SK-N-SH (cell line): ENCODE measurements at regions not wholly inside any gene's neighbourhood (a gene's known extent, or its start where the extent isn't known, plus 50 kb on each side); places are given as distances from the start of the nearest gene placed in this dataset.

Experiments
- CTCF ChIA-PET: fragments of 300-600, 350-600 bp; formaldehyde crosslinking; extraction: SDS; loops from one replicate; lab custom pipeline; 2021; lab: Yijun Ruan, JAX
- POLR2A ChIA-PET: fragments of 350-600 bp; sonication (Branson Sonifier 250); formaldehyde crosslinking; extraction: SDS; loops from one replicate; lab custom pipeline; 2020; ENCODE audit warnings: antibody characterized with exemption, inconsistent platforms; lab: Yijun Ruan, JAX
- DNase-seq: peaks from one replicate; pipeline ENCODE4 v3.0.0; 2012
- H2AFZ ChIP-seq: fragments of 200-600 bp; sonication (generic); 2 replicates; pipeline ENCODE4 v1.8.1; 2016; ENCODE audit warnings: antibody characterized with exemption, mild to moderate bottlenecking, low read depth
- H3F3A ChIP-seq: fragments of 200-600 bp; sonication (generic); replicated peaks from 2 replicates; pipeline ENCODE3; 2016; ENCODE audit warnings: antibody characterized with exemption, mild to moderate bottlenecking; ENCODE audit not compliant: insufficient read depth
- H3K27ac ChIP-seq, 2 experiments: fragments of 200-500 bp in 1 of 2; fragments of 200-600 bp in 1 of 2; sonication (Bioruptor generic) in 1 of 2; sonication (generic), shearing (Covaris generic) in 1 of 2; 2 replicates each; pipeline versions ENCODE4 v1.5.1 to v1.6.1; 2014 to 2016; ENCODE audit warnings: low read depth in 2 of 2, inconsistent platforms in 1 of 2, low read length in 1 of 2, mild to moderate bottlenecking in 1 of 2, mixed read lengths in 1 of 2
- H3K27me3 ChIP-seq: fragments of 200-600 bp; sonication (generic), shearing (Covaris generic); 2 replicates; pipeline ENCODE4 v1.6.1; 2016; ENCODE audit warnings: mixed run types; ENCODE audit not compliant: insufficient read depth
- H3K36me3 ChIP-seq, 2 experiments: fragments of 200-500 bp in 1 of 2; fragments of 200-600 bp in 1 of 2; sonication (Bioruptor generic) in 1 of 2; sonication (generic) in 1 of 2; replicated peaks in 1 of 2; 2 replicates each; pipeline versions ENCODE3 to v1.5.1; 2014 to 2016; ENCODE audit warnings: low read length in 1 of 2, mild to moderate bottlenecking in 1 of 2; ENCODE audit not compliant: insufficient read depth in 2 of 2, control insufficient read depth in 1 of 2
- H3K4me1 ChIP-seq, 2 experiments: fragments of 200-500 bp in 1 of 2; fragments of 200-600 bp in 1 of 2; sonication (Bioruptor generic) in 1 of 2; sonication (generic), shearing (Covaris generic) in 1 of 2; 2 replicates each; pipeline versions ENCODE4 v1.5.1 to v1.6.1; 2014 to 2016; ENCODE audit warnings: low read depth in 1 of 2, low read length in 1 of 2, mixed run types in 1 of 2; ENCODE audit not compliant: insufficient read depth in 2 of 2, control insufficient read depth in 1 of 2
- H3K4me2 ChIP-seq: fragments of 200-600 bp; sonication (generic), shearing (Covaris generic); 2 replicates; pipeline ENCODE4 v1.6.1; 2017; ENCODE audit warnings: mixed run types
- H3K4me3 ChIP-seq, 2 experiments: fragments of 200-500 bp in 1 of 2; fragments of 200-600 bp in 1 of 2; sonication (Bioruptor generic) in 1 of 2; sonication (generic), shearing (Covaris generic) in 1 of 2; 2 replicates each; pipeline versions ENCODE4 v1.5.1 to v1.8.1; 2014 to 2016; ENCODE audit warnings: low read depth in 2 of 2, inconsistent platforms in 1 of 2, low read length in 1 of 2, mild to moderate bottlenecking in 1 of 2, mixed read lengths in 1 of 2, moderate library complexity in 1 of 2
- H3K79me2 ChIP-seq: fragments of 200-600 bp; sonication (generic); 2 replicates; pipeline ENCODE4 v1.8.1; 2017; ENCODE audit warnings: mild to moderate bottlenecking; ENCODE audit not compliant: insufficient read depth
- H3K9ac ChIP-seq: fragments of 200-600 bp; sonication (generic); 2 replicates; pipeline ENCODE4 v1.6.1; 2017; ENCODE audit warnings: mixed run types
- H3K9me2 ChIP-seq: fragments of 200-600 bp; sonication (generic); 2 replicates; pipeline ENCODE4 v1.6.1; 2017; ENCODE audit warnings: mixed run types
- H3K9me3 ChIP-seq: fragments of 200-600 bp; sonication (generic); 2 replicates; pipeline ENCODE4 v1.6.1; 2017; ENCODE audit warnings: mixed run types, mild to moderate bottlenecking, moderate library complexity
- H4K20me1 ChIP-seq: fragments of 200-600 bp; sonication (generic); 2 replicates; pipeline ENCODE4 v1.6.1; 2017; ENCODE audit warnings: mild to moderate bottlenecking, mixed run types; ENCODE audit not compliant: insufficient read depth
- CHD2 ChIP-seq: fragments of 150-350 bp; IDR thresholded peaks from 2 replicates; pipeline ENCODE4 v1.6.1; 2018; ENCODE audit warnings: low read length; ENCODE audit not compliant: partially characterized antibody
- ELF1 ChIP-seq: IDR thresholded peaks from 2 replicates; pipeline ENCODE4 v1.4.0; 2012
- FOSL2 ChIP-seq: IDR thresholded peaks from 2 replicates; pipeline ENCODE4 v1.4.0; 2012; ENCODE audit warnings: low read depth, mild to moderate bottlenecking, moderate library complexity, borderline replicate concordance
- FOXJ3 ChIP-seq: sonication (generic); formaldehyde crosslinking; IDR thresholded peaks from 2 replicates; pipeline ENCODE4 v1.5.1; 2020; ENCODE audit warnings: mild to moderate bottlenecking, missing genetic modification reagents
- GATA2 ChIP-seq: sonication (generic); formaldehyde crosslinking; IDR thresholded peaks from 2 replicates; pipeline ENCODE4 v1.5.0; 2020; ENCODE audit warnings: mild to moderate bottlenecking, missing genetic modification reagents
- MEF2A ChIP-seq: IDR thresholded peaks from 2 replicates; pipeline ENCODE4 v1.4.0; 2012; ENCODE audit warnings: low read depth, borderline replicate concordance
- NFIC ChIP-seq: IDR thresholded peaks from 2 replicates; pipeline ENCODE4 v1.4.0; 2012; ENCODE audit warnings: borderline replicate concordance
- NRF1 ChIP-seq: IDR thresholded peaks from 2 replicates; pipeline ENCODE4 v1.6.1; 2012; ENCODE audit warnings: low read depth, mild to moderate bottlenecking, low read length
- POLR2AphosphoS5 ChIP-seq: IDR thresholded peaks from 2 replicates; pipeline ENCODE4 v1.6.1; 2012; ENCODE audit warnings: low read depth, low read length
- RAD21 ChIP-seq: IDR thresholded peaks from 2 replicates; pipeline ENCODE4 v1.6.1; 2012; ENCODE audit warnings: mild to moderate bottlenecking, low read length
- RXRA ChIP-seq: IDR thresholded peaks from 2 replicates; pipeline ENCODE4 v1.4.0; 2012; ENCODE audit warnings: low read depth, mild to moderate bottlenecking, borderline replicate concordance
- SIN3A ChIP-seq: IDR thresholded peaks from 2 replicates; pipeline ENCODE4 v1.6.1; 2012; ENCODE audit warnings: low read depth, mild to moderate bottlenecking, low read length, moderate library complexity, borderline replicate concordance
- TAF1 ChIP-seq: IDR thresholded peaks from 2 replicates; pipeline ENCODE4 v1.6.1; 2012; ENCODE audit warnings: low read depth, mild to moderate bottlenecking, low read length, moderate library complexity, borderline replicate concordance
- USF2 ChIP-seq: fragments of 150-350 bp; IDR thresholded peaks from 2 replicates; pipeline ENCODE4 v1.6.1; 2017; ENCODE audit warnings: antibody characterized with exemption, low read length, low read depth, borderline replicate concordance
- WGBS: methylation state at CpG from one replicate; pipeline ENCODE4 v1.1.6; 2017; ENCODE audit warnings: low lambda C conversion rate; 5-methylcytosine and 5-hydroxymethylcytosine counted together
- TF ChIP-seq, protein P1 (sequence below): IDR thresholded peaks from 2 replicates; pipeline ENCODE4 v1.4.0; 2012; ENCODE audit warnings: low read depth, borderline replicate concordance
- TF ChIP-seq, protein P2 (sequence below): IDR thresholded peaks from 2 replicates; pipeline ENCODE4; 2012
- TF ChIP-seq, protein P3 (sequence below): IDR thresholded peaks from 2 replicates; pipeline ENCODE4 v1.4.0; 2012; ENCODE audit warnings: low read depth, borderline replicate concordance
- TF ChIP-seq, protein P4 (sequence below): fragments of 200-600 bp; sonication (generic); IDR thresholded peaks from 2 replicates; pipeline ENCODE4 v1.6.1; 2017; ENCODE audit warnings: antibody characterized with exemption, mild to moderate bottlenecking, moderate library complexity

DNA sequence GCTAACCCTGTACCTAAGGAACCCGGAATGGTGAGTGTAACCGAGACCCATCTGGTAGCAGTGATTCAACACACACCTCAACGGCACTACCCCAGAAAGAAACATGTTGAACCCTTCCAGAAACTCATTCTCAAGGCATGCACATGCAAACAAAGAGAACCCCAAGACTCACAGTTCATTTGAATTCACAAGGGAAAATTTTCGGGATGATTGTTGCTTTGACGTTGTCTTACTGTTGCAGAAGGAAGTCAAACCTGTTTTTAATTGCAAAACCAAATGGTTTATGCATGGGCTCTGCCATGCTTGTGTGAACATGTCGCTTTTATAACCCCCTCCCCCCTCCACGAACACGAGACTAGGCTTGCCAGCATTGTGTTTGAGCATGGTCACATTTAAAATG lies 539.7 kb downstream of the GATA3 start:
- Histone ChIP-seq H2AFZ (no peak overlapping the region), H3K27ac (no peak overlapping the region), H4K20me1 (no peaks in the 10 kb centered on the region), H3K9me3 (no peaks in the 10 kb centered on the region), H3F3A (no peaks in the 10 kb centered on the region), H3K79me2 (no peaks in the 10 kb centered on the region), H3K9ac (no peak overlapping the region), H3K4me2 (no peak overlapping the region), H3K27me3 (no peaks in the 10 kb centered on the region), H3K9me2 (no peaks in the 10 kb centered on the region), H3K36me3 (no peaks in the 10 kb centered on the region), H3K4me1 (no peaks in the 10 kb centered on the region; a peak in 1 of 4 replicates), H3K4me3 (no peak overlapping the region)
- DNase-seq, result no peak
- ChIA-PET CTCF (no interaction called here), POLR2A (no interaction called here)
- TF ChIP-seq, protein P1, sequence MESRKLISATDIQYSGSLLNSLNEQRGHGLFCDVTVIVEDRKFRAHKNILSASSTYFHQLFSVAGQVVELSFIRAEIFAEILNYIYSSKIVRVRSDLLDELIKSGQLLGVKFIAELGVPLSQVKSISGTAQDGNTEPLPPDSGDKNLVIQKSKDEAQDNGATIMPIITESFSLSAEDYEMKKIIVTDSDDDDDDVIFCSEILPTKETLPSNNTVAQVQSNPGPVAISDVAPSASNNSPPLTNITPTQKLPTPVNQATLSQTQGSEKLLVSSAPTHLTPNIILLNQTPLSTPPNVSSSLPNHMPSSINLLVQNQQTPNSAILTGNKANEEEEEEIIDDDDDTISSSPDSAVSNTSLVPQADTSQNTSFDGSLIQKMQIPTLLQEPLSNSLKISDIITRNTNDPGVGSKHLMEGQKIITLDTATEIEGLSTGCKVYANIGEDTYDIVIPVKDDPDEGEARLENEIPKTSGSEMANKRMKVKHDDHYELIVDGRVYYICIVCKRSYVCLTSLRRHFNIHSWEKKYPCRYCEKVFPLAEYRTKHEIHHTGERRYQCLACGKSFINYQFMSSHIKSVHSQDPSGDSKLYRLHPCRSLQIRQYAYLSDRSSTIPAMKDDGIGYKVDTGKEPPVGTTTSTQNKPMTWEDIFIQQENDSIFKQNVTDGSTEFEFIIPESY, result no peak
- TF ChIP-seq RXRA, result no peak
- TF ChIP-seq, protein P2, sequence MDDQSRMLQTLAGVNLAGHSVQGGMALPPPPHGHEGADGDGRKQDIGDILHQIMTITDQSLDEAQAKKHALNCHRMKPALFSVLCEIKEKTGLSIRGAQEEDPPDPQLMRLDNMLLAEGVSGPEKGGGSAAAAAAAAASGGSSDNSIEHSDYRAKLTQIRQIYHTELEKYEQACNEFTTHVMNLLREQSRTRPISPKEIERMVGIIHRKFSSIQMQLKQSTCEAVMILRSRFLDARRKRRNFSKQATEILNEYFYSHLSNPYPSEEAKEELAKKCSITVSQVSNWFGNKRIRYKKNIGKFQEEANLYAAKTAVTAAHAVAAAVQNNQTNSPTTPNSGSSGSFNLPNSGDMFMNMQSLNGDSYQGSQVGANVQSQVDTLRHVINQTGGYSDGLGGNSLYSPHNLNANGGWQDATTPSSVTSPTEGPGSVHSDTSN, result no peak
- TF ChIP-seq FOSL2, result no peak
- no peak for TF ChIP-seq FOXJ3
- TF ChIP-seq SIN3A, result no peak
- TF ChIP-seq USF2, result no peak
- TF ChIP-seq, protein P3, sequence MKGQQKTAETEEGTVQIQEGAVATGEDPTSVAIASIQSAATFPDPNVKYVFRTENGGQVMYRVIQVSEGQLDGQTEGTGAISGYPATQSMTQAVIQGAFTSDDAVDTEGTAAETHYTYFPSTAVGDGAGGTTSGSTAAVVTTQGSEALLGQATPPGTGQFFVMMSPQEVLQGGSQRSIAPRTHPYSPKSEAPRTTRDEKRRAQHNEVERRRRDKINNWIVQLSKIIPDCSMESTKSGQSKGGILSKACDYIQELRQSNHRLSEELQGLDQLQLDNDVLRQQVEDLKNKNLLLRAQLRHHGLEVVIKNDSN, result no peak
- no peak for TF ChIP-seq NRF1
- TF ChIP-seq, protein P4, sequence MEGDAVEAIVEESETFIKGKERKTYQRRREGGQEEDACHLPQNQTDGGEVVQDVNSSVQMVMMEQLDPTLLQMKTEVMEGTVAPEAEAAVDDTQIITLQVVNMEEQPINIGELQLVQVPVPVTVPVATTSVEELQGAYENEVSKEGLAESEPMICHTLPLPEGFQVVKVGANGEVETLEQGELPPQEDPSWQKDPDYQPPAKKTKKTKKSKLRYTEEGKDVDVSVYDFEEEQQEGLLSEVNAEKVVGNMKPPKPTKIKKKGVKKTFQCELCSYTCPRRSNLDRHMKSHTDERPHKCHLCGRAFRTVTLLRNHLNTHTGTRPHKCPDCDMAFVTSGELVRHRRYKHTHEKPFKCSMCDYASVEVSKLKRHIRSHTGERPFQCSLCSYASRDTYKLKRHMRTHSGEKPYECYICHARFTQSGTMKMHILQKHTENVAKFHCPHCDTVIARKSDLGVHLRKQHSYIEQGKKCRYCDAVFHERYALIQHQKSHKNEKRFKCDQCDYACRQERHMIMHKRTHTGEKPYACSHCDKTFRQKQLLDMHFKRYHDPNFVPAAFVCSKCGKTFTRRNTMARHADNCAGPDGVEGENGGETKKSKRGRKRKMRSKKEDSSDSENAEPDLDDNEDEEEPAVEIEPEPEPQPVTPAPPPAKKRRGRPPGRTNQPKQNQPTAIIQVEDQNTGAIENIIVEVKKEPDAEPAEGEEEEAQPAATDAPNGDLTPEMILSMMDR, result no peak
- no peak for TF ChIP-seq RAD21
- TF ChIP-seq MEF2A, result no peak
- TF ChIP-seq ELF1, result no peak
- no peak for TF ChIP-seq NFIC
- no peak for TF ChIP-seq TAF1
- no peak for TF ChIP-seq GATA2 (CRISPR knock-in tag)
- TF ChIP-seq POLR2AphosphoS5, result no peak
- TF ChIP-seq CHD2, result no peak
- 37% methylated on average over 8 of the region's 8 CpGs for WGBS
